Glutamatergic neuron (in vitro differentiated cells): ENCODE measurements at regions not wholly inside any gene's neighbourhood (a gene's known extent, or its start where the extent isn't known, plus 50 kb on each side); places are given as distances from the start of the nearest gene placed in this dataset.

Experiments
- DNase-seq: peaks from one replicate; pipeline ENCODE4 v3.0.0; 2022
- H3K27ac Mint-ChIP-seq: one replicate; pipeline ENCODE4 v1.8.0; 2020; ENCODE audit warnings: mild to moderate bottlenecking, mixed read lengths, inconsistent platforms; ENCODE audit not compliant: unreplicated experiment
- H3K27me3 Mint-ChIP-seq: one replicate; pipeline ENCODE4 v1.8.0; 2020; ENCODE audit warnings: mild to moderate bottlenecking, moderate library complexity, mixed read lengths, inconsistent platforms; ENCODE audit not compliant: unreplicated experiment
- H3K36me3 Mint-ChIP-seq: one replicate; pipeline ENCODE4 v1.8.0; 2020; ENCODE audit warnings: mild to moderate bottlenecking, mixed read lengths, inconsistent platforms; ENCODE audit not compliant: unreplicated experiment
- H3K4me1 Mint-ChIP-seq: one replicate; pipeline ENCODE4 v1.8.0; 2020; ENCODE audit warnings: mild to moderate bottlenecking, low read depth, mixed read lengths, inconsistent platforms; ENCODE audit not compliant: unreplicated experiment
- H3K4me3 Mint-ChIP-seq: one replicate; pipeline ENCODE4 v1.8.0; 2020; ENCODE audit warnings: mild to moderate bottlenecking, mixed read lengths, inconsistent platforms; ENCODE audit not compliant: unreplicated experiment
- H3K9me3 Mint-ChIP-seq: one replicate; pipeline ENCODE4 v1.8.0; 2020; ENCODE audit warnings: mild to moderate bottlenecking, moderate library complexity, mixed read lengths, inconsistent platforms; ENCODE audit not compliant: unreplicated experiment
- TF ChIP-seq, protein P1 (sequence below): fragments of 200-600 bp; sonication (generic); IDR thresholded peaks from one replicate; pipeline ENCODE4 v1.5.0; 2021; ENCODE audit not compliant: partially characterized antibody, unreplicated experiment

DNA sequence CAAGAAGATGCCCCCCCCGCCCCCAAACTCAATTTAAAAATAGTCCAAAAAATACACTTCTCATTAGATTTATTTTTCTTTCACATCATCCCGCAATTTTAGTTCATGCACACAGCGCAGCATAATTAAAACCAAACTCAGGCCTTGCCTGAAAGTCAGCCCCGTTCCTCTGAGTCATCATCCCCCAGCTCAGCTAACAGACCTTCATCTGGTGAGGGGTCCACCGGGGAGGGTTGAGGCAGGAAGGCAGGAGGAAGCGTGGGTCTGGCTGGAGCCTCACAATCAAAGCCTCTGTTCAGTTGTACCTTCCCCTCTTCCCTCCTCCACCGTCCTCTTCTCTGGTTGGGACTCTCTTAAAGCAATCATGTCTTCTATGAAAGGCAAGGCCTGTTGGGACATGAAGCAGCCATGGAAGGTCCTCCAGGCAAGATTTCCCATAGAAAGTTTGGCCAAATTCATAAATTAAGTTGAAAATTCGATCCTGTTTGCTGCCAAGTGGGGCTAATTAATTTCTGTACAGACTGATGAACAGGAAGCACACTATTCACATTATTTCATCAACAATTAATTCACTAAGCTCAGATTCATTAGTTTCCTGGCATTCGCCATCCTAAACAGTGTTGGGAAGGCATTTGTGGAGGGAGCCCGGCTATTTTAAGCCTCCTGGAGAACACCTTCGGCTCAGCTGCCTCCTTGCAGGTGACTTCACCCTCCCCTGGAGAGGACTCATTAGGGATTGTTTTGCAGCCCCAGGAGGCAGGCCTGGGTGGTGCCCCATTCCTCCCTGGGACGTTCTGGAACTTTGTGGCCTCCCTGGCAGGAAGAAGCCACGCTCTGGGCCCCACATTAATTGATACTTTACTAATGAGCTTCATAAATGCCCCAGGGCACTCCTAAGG lies 72.3 kb upstream of the BNC1 start:
- Mint-ChIP-seq H3K4me1 (no peaks in the 10 kb centered on the region), H3K36me3 (no peaks in the 10 kb centered on the region), H3K4me3 (no peak overlapping the region), H3K9me3 (peaks cover 3% of the 10 kb centered on the region), H3K27ac (no peak overlapping the region), H3K27me3 (no peaks in the 10 kb centered on the region)
- DNase-seq, result no peak
- TF ChIP-seq, protein P1, sequence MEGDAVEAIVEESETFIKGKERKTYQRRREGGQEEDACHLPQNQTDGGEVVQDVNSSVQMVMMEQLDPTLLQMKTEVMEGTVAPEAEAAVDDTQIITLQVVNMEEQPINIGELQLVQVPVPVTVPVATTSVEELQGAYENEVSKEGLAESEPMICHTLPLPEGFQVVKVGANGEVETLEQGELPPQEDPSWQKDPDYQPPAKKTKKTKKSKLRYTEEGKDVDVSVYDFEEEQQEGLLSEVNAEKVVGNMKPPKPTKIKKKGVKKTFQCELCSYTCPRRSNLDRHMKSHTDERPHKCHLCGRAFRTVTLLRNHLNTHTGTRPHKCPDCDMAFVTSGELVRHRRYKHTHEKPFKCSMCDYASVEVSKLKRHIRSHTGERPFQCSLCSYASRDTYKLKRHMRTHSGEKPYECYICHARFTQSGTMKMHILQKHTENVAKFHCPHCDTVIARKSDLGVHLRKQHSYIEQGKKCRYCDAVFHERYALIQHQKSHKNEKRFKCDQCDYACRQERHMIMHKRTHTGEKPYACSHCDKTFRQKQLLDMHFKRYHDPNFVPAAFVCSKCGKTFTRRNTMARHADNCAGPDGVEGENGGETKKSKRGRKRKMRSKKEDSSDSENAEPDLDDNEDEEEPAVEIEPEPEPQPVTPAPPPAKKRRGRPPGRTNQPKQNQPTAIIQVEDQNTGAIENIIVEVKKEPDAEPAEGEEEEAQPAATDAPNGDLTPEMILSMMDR, result no peak

DNA sequence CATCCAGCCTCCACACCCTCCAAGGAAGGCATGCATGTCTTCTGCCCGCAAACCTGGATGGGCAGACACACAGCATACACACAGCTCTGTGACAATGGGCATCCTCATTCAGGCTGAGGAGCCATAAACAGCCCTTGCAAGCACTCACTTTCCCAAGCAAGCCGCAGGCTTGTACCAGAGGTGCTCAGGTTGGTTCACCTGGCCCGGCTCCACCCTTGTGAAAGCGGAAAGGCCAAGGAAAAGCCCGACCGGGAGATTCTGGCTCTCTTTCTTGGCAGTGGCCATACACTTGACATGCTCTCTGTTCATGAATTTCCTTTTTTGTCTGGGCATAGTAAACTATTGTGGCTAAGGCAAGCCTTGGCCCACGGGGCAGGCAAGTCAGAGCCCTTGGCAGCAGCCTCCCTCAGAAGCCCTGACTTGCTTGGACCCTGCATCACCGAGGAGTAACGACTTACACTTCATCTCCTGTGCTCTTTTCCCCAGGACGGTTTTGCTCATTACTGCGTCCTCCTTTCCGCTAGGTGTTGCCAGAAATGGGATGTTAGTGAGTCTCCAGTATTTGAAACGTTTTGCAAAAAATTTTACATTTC lies 74.6 kb upstream of the BNC1 start:
- Mint-ChIP-seq H3K4me1 (no peaks in the 10 kb centered on the region), H3K9me3 (no peaks in the 10 kb centered on the region), H3K4me3 (no peak overlapping the region), H3K36me3 (no peaks in the 10 kb centered on the region), H3K27me3 (peaks cover 1% of the 10 kb centered on the region), H3K27ac (no peak overlapping the region)
- DNase-seq, result no peak
- TF ChIP-seq, protein P1, result no peak

DNA sequence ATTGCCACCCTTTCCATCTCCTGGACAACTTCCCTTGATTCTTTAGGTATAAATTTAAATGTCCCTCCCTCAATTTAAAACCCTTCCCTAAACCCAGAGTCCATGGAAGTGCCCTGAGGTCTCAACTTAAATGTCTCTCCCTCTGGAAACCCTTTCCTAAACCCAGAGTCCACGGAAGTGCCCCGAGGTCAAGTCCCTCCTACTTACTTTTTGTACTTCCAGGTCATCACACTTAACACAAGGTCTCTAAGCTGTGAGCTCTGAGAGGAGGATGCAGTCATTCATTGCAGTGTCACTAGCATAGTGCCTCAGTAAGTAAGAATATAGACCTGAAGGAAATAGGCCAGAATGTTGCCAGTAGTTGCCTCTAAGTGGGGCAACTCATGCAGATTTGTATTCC lies 78.2 kb upstream of the BNC1 start:
- H3K27ac Mint-ChIP-seq, result no peak overlapping the region
- TF ChIP-seq, protein P1, result no peak
- no peaks in the 10 kb centered on the region for H3K9me3 Mint-ChIP-seq
- H3K36me3 Mint-ChIP-seq, result no peaks in the 10 kb centered on the region
- DNase-seq, result no peak
- peaks cover 2% of the 10 kb centered on the region for H3K4me1 Mint-ChIP-seq
- H3K27me3 Mint-ChIP-seq, result peaks cover 5% of the 10 kb centered on the region
- H3K4me3 Mint-ChIP-seq, result no peak overlapping the region

DNA sequence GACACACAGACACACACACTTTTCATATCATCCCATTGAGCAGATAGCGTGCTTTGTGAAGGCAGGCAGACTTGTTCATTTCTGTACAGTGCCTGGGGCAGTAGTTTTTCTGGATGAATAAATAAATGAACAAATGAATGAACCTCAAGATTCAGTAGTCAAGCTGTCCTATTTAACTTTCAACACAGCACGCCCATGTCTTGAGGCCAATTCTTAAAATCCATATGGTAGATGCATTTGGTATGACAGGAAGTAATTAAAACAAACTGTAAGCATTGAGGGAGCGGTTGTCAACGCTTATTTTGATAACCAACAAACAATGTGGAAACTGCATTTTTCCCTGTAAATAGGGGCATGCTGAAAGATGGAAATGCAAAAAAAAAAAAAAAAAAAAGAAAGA lies 80.0 kb upstream of the BNC1 start:
- no peak for DNase-seq
- no peaks in the 10 kb centered on the region for H3K9me3 Mint-ChIP-seq
- H3K4me3 Mint-ChIP-seq, result no peak overlapping the region
- TF ChIP-seq, protein P1, result no peak
- H3K4me1 Mint-ChIP-seq, result peaks cover 2% of the 10 kb centered on the region
- H3K36me3 Mint-ChIP-seq, result no peaks in the 10 kb centered on the region
- H3K27ac Mint-ChIP-seq, result no peak overlapping the region
- peaks cover 5% of the 10 kb centered on the region for H3K27me3 Mint-ChIP-seq

DNA sequence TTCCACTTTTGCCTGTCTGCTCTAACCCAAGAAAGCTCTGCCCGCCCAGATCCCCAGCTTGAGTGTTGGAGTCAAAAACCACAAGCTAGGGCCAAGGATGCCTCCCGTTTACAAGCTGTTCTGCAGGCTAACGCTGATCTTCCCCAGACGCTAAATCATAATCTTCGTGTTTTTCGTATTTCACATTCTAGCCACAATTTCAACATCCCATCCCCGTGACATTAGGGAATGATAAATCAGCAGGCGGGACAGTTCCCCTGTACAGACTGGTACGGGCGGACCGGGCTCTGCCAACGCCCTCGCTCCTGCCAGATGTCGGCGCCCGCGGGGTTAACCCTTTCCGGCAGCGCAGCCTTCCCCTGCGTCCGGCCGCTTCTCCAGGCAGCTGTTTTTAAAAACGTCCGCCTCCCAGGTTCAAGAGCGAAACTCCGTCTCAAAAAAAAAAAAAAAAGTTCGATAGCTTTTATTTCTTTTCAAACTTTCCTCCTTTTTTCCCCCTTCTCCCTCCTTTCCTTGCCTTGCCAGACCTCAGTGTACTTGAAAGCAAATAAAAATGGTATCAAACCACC lies 81.0 kb upstream of the BNC1 start:
- no peaks in the 10 kb centered on the region for H3K9me3 Mint-ChIP-seq
- peaks cover 5% of the 10 kb centered on the region for H3K27me3 Mint-ChIP-seq
- H3K4me3 Mint-ChIP-seq, result peak overlapping the region; percentile 79
- peaks cover 2% of the 10 kb centered on the region for H3K4me1 Mint-ChIP-seq
- H3K27ac Mint-ChIP-seq, result no peak overlapping the region
- H3K36me3 Mint-ChIP-seq, result no peaks in the 10 kb centered on the region
- TF ChIP-seq, protein P1, result no peak
- DNase-seq, result peak; percentile 43
